Lung (tissue), 11 donors: ENCODE measurements at regions not wholly inside any gene's neighbourhood (a gene's known extent, or its start where the extent isn't known, plus 50 kb on each side); places are given as distances from the start of the nearest gene placed in this dataset.

Source experiments
- ATAC-seq: fragments of 200-7000 bp; cut with Tn5 transposase; one replicate; pipeline ENCODE4 v1.9.1; 2020; ENCODE audit warnings: moderate number of reproducible peaks; ENCODE audit not compliant: insufficient read depth, low FRiP score
- DNase-seq, 3 donors: peaks; one replicate each; pipeline ENCODE4 v3.0.0-alpha.2; 2013 to 2017
- H3K27ac ChIP-seq, 2 donors: one replicate each; pipeline ENCODE4 v1.5.1; 2013; ENCODE audit warnings: mild to moderate bottlenecking in 2 of 2, moderate library complexity in 2 of 2, control low read depth in 1 of 2, inconsistent platforms in 1 of 2, low read depth in 1 of 2, low read length in 1 of 2
- H3K27me3 ChIP-seq, 3 donors: one replicate each; pipeline ENCODE4 v1.5.1; 2013; ENCODE audit warnings: low read length in 2 of 3; ENCODE audit not compliant: control insufficient read depth in 3 of 3, insufficient read depth in 3 of 3
- H3K36me3 ChIP-seq, 4 donors: one replicate each; pipeline ENCODE4 v1.5.1; 2013; ENCODE audit warnings: low read length in 4 of 4, mild to moderate bottlenecking in 1 of 4, moderate library complexity in 1 of 4; ENCODE audit not compliant: control insufficient read depth in 4 of 4, insufficient read depth in 4 of 4
- H3K4me1 ChIP-seq, 5 donors: one replicate each; pipeline ENCODE4 v1.5.1; 2013; ENCODE audit warnings: low read length in 5 of 5, mild to moderate bottlenecking in 2 of 5, moderate library complexity in 1 of 5; ENCODE audit not compliant: control insufficient read depth in 5 of 5, insufficient read depth in 5 of 5
- H3K4me3 ChIP-seq: one replicate; pipeline ENCODE4 v1.5.1; 2013; ENCODE audit warnings: mild to moderate bottlenecking, control low read depth, moderate library complexity
- H3K9ac ChIP-seq, 2 donors: one replicate each; pipeline ENCODE4 v1.5.1; 2013; ENCODE audit warnings: low read length in 2 of 2, control low read depth in 1 of 2; ENCODE audit not compliant: insufficient read depth in 1 of 2
- H3K9me3 ChIP-seq, 4 donors: one replicate each; pipeline ENCODE4 v1.5.1; 2013; ENCODE audit warnings: low read length in 3 of 4, mild to moderate bottlenecking in 1 of 4, moderate library complexity in 1 of 4; ENCODE audit not compliant: control insufficient read depth in 4 of 4, insufficient read depth in 3 of 4
- CTCF ChIP-seq: IDR thresholded peaks from 2 replicates; pipeline ENCODE4 v1.5.1; 2012; ENCODE audit warnings: mild to moderate bottlenecking; ENCODE audit errors: control extremely low read depth, extremely low read depth
- WGBS, 2 donors: extraction: QIAGEN DNeasy Blood & Tissue Kit; methylation state at CpG; one replicate each; pipeline ENCODE4 v1.1.7; 2013; 5-methylcytosine and 5-hydroxymethylcytosine counted together
- donor health status: control.
- donor health status: control.
- donor health status: Bipolar disorder and iron deficiency.
- donor health status: healthy.
- donor health status: DM: yes; HTN: yes; CAD: no.

GRCh38 chr5:2634399-2635176, 116.9 kb downstream of the IRX2 start:
- no peaks in the 10 kb centered on the region for H3K4me1 ChIP-seq
- ATAC-seq (no peak), DNase-seq (no peak)
- no peak for TF ChIP-seq CTCF
- no peak overlapping the region for H3K4me3 ChIP-seq
- WGBS, 2 donors: 54 to 63% methylated on average over 11 of the region's 11 CpGs
- H3K27ac ChIP-seq: no peak overlapping the region
- H3K9ac ChIP-seq: no peak overlapping the region
- H3K27me3 ChIP-seq: peaks cover 0 to 38% (median 26%) of the 10 kb centered on the region in 3 donors
- H3K36me3 ChIP-seq: no peaks in the 10 kb centered on the region
- H3K9me3 ChIP-seq: no peaks in the 10 kb centered on the region

GRCh38 chr5:2633992-2634391, 117.5 kb downstream of the IRX2 start:
- DNase-seq (no peak), ATAC-seq (no peak)
- TF ChIP-seq CTCF: no peak
- Histone ChIP-seq H3K4me1 (no peaks in the 10 kb centered on the region), H3K4me3 (no peak overlapping the region), H3K36me3 (no peaks in the 10 kb centered on the region), H3K9me3 (no peaks in the 10 kb centered on the region), H3K9ac (no peak overlapping the region), H3K27me3 (peaks cover 0 to 40% (median 26%) of the 10 kb centered on the region in 3 donors), H3K27ac (no peak overlapping the region)
- 89 to 96% methylated on average over 15 of the region's 15 CpGs for WGBS, 2 donors

GRCh38 chr5:2631758-2632157, 119.7 kb downstream of the IRX2 start:
- Histone ChIP-seq H3K36me3 (no peaks in the 10 kb centered on the region), H3K9me3 (no peaks in the 10 kb centered on the region), H3K27ac (no peak overlapping the region), H3K4me1 (no peaks in the 10 kb centered on the region), H3K4me3 (no peak overlapping the region), H3K27me3 (peaks cover 0 to 42% (median 26%) of the 10 kb centered on the region in 3 donors), H3K9ac (no peak overlapping the region)
- no peak for TF ChIP-seq CTCF
- DNase-seq (no peak), ATAC-seq (no peak)
- 57 to 86% methylated on average over 11 of the region's 11 CpGs for WGBS, 2 donors
